Caco-2 (cell line): ENCODE measurements at regions not wholly inside any gene's neighbourhood (a gene's known extent, or its start where the extent isn't known, plus 50 kb on each side); places are given as distances from the start of the nearest gene placed in this dataset.

Experiments used
- BruUV-seq: library from RNA; stranded (reverse); fragments of 400-500 nt; replicated peaks from 2 replicates; lab custom pipeline; 2021; lab: Mats Ljungman, UMichigan
- CTCF ChIA-PET: fragments of 300-600 bp; sonication (Branson Sonifier 250); formaldehyde crosslinking; loops from one replicate; lab custom pipeline; 2022; ENCODE audit warnings: antibody characterized with exemption; lab: Charles Lee
- POLR2A ChIA-PET: fragments of 300-600 bp; sonication (Branson Sonifier 250); formaldehyde crosslinking; loops from one replicate; lab custom pipeline; 2022; ENCODE audit warnings: antibody characterized with exemption; lab: Charles Lee
- DNase-seq, 2 experiments: peaks; one replicate each; pipeline versions ENCODE4 v3.0.0 to v3.0.0-alpha.2; 2020 to 2022
- H3K27me3 ChIP-seq: replicated peaks from 2 replicates; pipeline ENCODE4 v1.6.0; 2011; ENCODE audit warnings: low read length; ENCODE audit not compliant: control insufficient read depth, insufficient read depth
- H3K36me3 ChIP-seq: 2 replicates; pipeline ENCODE4 v1.5.1; 2011; ENCODE audit warnings: low read length; ENCODE audit not compliant: control insufficient read depth, insufficient read depth
- H3K4me1 ChIP-seq: fragments of 250-450 bp; sonication (Bioruptor Pico); 2 replicates; pipeline ENCODE4 v1.5.1; 2020; ENCODE audit warnings: mild to moderate bottlenecking
- H3K4me3 ChIP-seq: 2 replicates; pipeline ENCODE4 v1.5.1; 2011; ENCODE audit warnings: low read depth, mild to moderate bottlenecking, control low read depth, low read length
- H3K9me3 ChIP-seq: fragments of 250-450 bp; sonication (Bioruptor Pico); 2 replicates; pipeline ENCODE4 v1.5.1; 2020; ENCODE audit warnings: mild to moderate bottlenecking, moderate library complexity
- H3K27ac Mint-ChIP-seq: one replicate; pipeline ENCODE4 v1.8.0; 2022; ENCODE audit warnings: mixed read lengths; ENCODE audit not compliant: unreplicated experiment
- H3K27me3 Mint-ChIP-seq: one replicate; pipeline ENCODE4 v1.8.0; 2022; ENCODE audit warnings: mixed read lengths; ENCODE audit not compliant: insufficient read depth, unreplicated experiment
- H3K36me3 Mint-ChIP-seq: one replicate; pipeline ENCODE4 v1.8.0; 2022; ENCODE audit warnings: mild to moderate bottlenecking, mixed read lengths; ENCODE audit not compliant: insufficient read depth, unreplicated experiment
- H3K4me1 Mint-ChIP-seq: one replicate; pipeline ENCODE4 v1.8.0; 2022; ENCODE audit warnings: low read depth, mixed read lengths; ENCODE audit not compliant: unreplicated experiment
- H3K4me3 Mint-ChIP-seq: one replicate; pipeline ENCODE4 v1.8.0; 2022; ENCODE audit warnings: mild to moderate bottlenecking, moderate library complexity, mixed read lengths; ENCODE audit not compliant: unreplicated experiment
- H3K9me3 Mint-ChIP-seq: one replicate; pipeline ENCODE4 v1.8.0; 2022; ENCODE audit warnings: mixed read lengths; ENCODE audit not compliant: unreplicated experiment
- intact Hi-C: fragments of 100-400 bp; cut with micrococcal nuclease; formaldehyde crosslinking; loops from one replicate; pipeline ENCODE4 v1.10.0; 2022; ENCODE audit not compliant: unreplicated experiment
- TF ChIP-seq, protein P1 (sequence below), 2 experiments: fragments of 200-600 bp in 1 of 2; IDR thresholded peaks; 1 replicate in 1 of 2; 2 replicates in 1 of 2; pipeline versions ENCODE4 v1.5.1 to v1.8.0; 2011 to 2022; ENCODE audit warnings: antibody characterized with exemption in 1 of 2, control low read depth in 1 of 2, inconsistent platforms in 1 of 2, low read depth in 1 of 2, low read length in 1 of 2, mild to moderate bottlenecking in 1 of 2, moderate library complexity in 1 of 2; ENCODE audit not compliant: insufficient read depth in 1 of 2, severe bottlenecking in 1 of 2, unreplicated experiment in 1 of 2

DNA sequence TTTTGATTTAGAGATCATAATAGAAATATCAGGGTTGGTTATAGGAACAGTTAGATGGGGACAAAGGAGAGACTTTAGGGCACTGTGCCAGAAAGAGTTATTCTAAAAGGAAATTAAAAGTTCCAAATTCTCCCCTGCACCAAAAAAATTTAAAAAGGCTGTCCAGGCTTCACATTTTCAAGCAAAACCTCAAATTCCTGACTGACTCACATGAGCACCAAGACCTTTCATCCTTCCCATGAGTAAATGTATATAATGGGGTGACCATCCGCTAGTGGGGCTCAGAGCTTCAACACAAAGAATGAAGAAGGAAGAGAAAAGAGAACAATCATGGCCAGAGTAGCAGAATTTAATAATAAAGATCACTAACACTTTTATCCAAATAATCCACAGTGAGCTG lies 131.6 kb upstream of the MROH9 start:
- Mint-ChIP-seq H3K27me3 (peaks cover 3% of the 10 kb centered on the region), H3K27ac (no peak overlapping the region), H3K4me3 (no peak overlapping the region), H3K4me1 (no peaks in the 10 kb centered on the region), H3K9me3 (no peaks in the 10 kb centered on the region), H3K36me3 (no peaks in the 10 kb centered on the region)
- Histone ChIP-seq H3K4me3 (no peak overlapping the region), H3K36me3 (no peaks in the 10 kb centered on the region), H3K9me3 (no peaks in the 10 kb centered on the region), H3K27me3 (no peaks in the 10 kb centered on the region), H3K4me1 (no peaks in the 10 kb centered on the region)
- POLR2A ChIA-PET = no interaction called here
- CTCF ChIA-PET = no interaction called here
- no peak for DNase-seq
- TF ChIP-seq, protein P1, sequence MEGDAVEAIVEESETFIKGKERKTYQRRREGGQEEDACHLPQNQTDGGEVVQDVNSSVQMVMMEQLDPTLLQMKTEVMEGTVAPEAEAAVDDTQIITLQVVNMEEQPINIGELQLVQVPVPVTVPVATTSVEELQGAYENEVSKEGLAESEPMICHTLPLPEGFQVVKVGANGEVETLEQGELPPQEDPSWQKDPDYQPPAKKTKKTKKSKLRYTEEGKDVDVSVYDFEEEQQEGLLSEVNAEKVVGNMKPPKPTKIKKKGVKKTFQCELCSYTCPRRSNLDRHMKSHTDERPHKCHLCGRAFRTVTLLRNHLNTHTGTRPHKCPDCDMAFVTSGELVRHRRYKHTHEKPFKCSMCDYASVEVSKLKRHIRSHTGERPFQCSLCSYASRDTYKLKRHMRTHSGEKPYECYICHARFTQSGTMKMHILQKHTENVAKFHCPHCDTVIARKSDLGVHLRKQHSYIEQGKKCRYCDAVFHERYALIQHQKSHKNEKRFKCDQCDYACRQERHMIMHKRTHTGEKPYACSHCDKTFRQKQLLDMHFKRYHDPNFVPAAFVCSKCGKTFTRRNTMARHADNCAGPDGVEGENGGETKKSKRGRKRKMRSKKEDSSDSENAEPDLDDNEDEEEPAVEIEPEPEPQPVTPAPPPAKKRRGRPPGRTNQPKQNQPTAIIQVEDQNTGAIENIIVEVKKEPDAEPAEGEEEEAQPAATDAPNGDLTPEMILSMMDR (IDR thresholded peaks at IDR 0.05; ENCODE audit: insufficient read depth in 1 of 2, low read depth in 1 of 2, low read length in 1 of 2, severe bottlenecking in 1 of 2, unreplicated experiment in 1 of 2) = no peak
- intact Hi-C loops = no loop called here
- no TSS peak for BruUV-seq

DNA sequence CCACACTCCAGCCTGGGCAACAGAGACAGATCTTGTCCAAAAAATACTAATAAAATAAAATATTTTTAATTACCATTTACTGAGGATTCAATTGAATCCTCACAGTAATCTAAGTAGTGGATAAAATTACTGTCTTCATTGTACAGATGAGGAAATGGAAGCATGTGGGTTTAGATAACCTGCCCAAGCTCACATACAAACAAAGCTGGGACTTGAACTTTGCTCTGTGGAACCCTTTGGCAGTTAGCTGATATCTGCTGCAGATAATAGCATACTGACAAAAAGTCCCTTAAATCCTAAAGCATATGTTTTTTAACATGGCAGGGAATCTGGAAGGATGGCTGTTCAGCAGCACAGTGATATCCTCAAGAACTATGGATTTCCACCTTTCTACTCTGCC lies 130.9 kb upstream of the MROH9 start:
- no peaks in the 10 kb centered on the region for H3K9me3 Mint-ChIP-seq
- no TSS peak for BruUV-seq

DNA sequence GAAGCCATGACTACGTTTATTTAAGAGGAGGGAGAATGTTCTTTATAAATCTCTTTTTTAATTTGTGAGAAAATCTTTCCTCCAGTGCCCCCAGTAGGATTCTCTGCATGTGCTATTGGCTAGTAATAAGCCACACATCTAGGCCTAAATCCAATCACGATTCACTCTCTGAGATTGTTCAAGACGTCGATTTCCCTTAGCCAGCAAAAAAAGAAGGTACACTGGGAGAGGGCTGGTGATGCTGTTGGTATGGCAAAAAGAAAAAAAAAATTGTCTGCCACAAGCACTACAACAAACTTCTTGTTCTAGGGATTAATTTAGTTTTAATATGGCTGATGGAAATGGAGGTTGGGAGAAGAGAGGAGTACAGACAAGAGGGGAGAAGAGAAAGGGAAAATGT lies 130.5 kb upstream of the MROH9 start:
- TF ChIP-seq, protein P1 (IDR thresholded peaks at IDR 0.05; ENCODE audit: insufficient read depth in 1 of 2, low read depth in 1 of 2, low read length in 1 of 2, severe bottlenecking in 1 of 2, unreplicated experiment in 1 of 2) = no peak
- Histone ChIP-seq H3K4me1 (no peaks in the 10 kb centered on the region), H3K4me3 (no peak overlapping the region), H3K27me3 (no peaks in the 10 kb centered on the region), H3K36me3 (no peaks in the 10 kb centered on the region), H3K9me3 (no peaks in the 10 kb centered on the region)
- no peak for DNase-seq
- BruUV-seq = no TSS peak
- Mint-ChIP-seq H3K27me3 (peaks cover 3% of the 10 kb centered on the region), H3K4me1 (no peaks in the 10 kb centered on the region), H3K4me3 (no peak overlapping the region), H3K9me3 (no peaks in the 10 kb centered on the region), H3K36me3 (no peaks in the 10 kb centered on the region), H3K27ac (no peak overlapping the region)
- ChIA-PET POLR2A (no interaction called here), CTCF (no interaction called here)
- intact Hi-C loops = no loop called here

More for the DNA sequence above, 130.9 kb upstream of the MROH9 start:
- Mint-ChIP-seq H3K27me3 (peaks cover 3% of the 10 kb centered on the region), H3K4me3 (no peak overlapping the region), H3K4me1 (no peaks in the 10 kb centered on the region), H3K27ac (no peak overlapping the region), H3K36me3 (no peaks in the 10 kb centered on the region)
- intact Hi-C loops = no loop called here
- Histone ChIP-seq H3K27me3 (no peaks in the 10 kb centered on the region), H3K36me3 (no peaks in the 10 kb centered on the region), H3K9me3 (no peaks in the 10 kb centered on the region), H3K4me1 (no peaks in the 10 kb centered on the region), H3K4me3 (no peak overlapping the region)
- CTCF ChIA-PET = no interaction called here
- no peak for DNase-seq
- POLR2A ChIA-PET = no interaction called here
- TF ChIP-seq, protein P1 (IDR thresholded peaks at IDR 0.05; ENCODE audit: insufficient read depth in 1 of 2, low read depth in 1 of 2, low read length in 1 of 2, severe bottlenecking in 1 of 2, unreplicated experiment in 1 of 2) = no peak
